HG03175 (cell line): ENCODE measurements at regions not wholly inside any gene's neighbourhood (a gene's known extent, or its start where the extent isn't known, plus 50 kb on each side); places are given as distances from the start of the nearest gene placed in this dataset.

Experiments
- ATAC-seq: cut with Tn5 transposase; IDR thresholded peaks from one replicate; pipeline ENCODE4 v1.9.1; 2021; ENCODE audit warnings: mild to moderate bottlenecking, moderate library complexity; ENCODE audit not compliant: unreplicated experiment

- no peak for ATAC-seq
Observed at GRCh38 chr22:48198489-48199459, 1436.3 kb downstream of the TBC1D22A start.

GRCh38 chr22:48197189-48197690 lies 1434.8 kb downstream of the TBC1D22A start:
- no peak for ATAC-seq

GRCh38 chr22:48192920-48193319 lies 1430.5 kb downstream of the TBC1D22A start:
- no peak for ATAC-seq

- no peak for ATAC-seq
Observed at GRCh38 chr22:48192071-48192470, 1429.6 kb downstream of the TBC1D22A start.

- no peak for ATAC-seq
Observed at GRCh38 chr22:48188231-48188721, 1425.8 kb downstream of the TBC1D22A start.

- ATAC-seq: no peak
Observed at GRCh38 chr22:48187356-48187755, 1424.9 kb downstream of the TBC1D22A start.

- ATAC-seq: no peak
Observed at GRCh38 chr22:48186146-48186790, 1423.8 kb downstream of the TBC1D22A start.

- no peak for ATAC-seq
Observed at GRCh38 chr22:48185071-48186055, 1422.9 kb downstream of the TBC1D22A start.

GRCh38 chr22:48182846-48183805 lies 1420.7 kb downstream of the TBC1D22A start:
- ATAC-seq: no peak

GRCh38 chr22:48182031-48182430 lies 1419.6 kb downstream of the TBC1D22A start:
- ATAC-seq: no peak

- no peak for ATAC-seq
Observed at GRCh38 chr22:48181263-48181955, 1419.0 kb downstream of the TBC1D22A start.

- ATAC-seq: no peak
Observed at GRCh38 chr22:48180631-48181030, 1418.2 kb downstream of the TBC1D22A start.

GRCh38 chr22:48179571-48180546 lies 1417.4 kb downstream of the TBC1D22A start:
- ATAC-seq: no peak

- ATAC-seq: no peak
Observed at GRCh38 chr22:48178536-48178935, 1416.1 kb downstream of the TBC1D22A start.

- no peak for ATAC-seq
Observed at GRCh38 chr22:48177631-48178030, 1415.2 kb downstream of the TBC1D22A start.

GRCh38 chr22:48175721-48176120 lies 1413.3 kb downstream of the TBC1D22A start:
- no peak for ATAC-seq

- no peak for ATAC-seq
Observed at GRCh38 chr22:48173773-48174160, 1411.3 kb downstream of the TBC1D22A start.
